ENCODE measurements at regions not wholly inside any gene's neighbourhood (a gene's known extent, or its start where the extent isn't known, plus 50 kb on each side); places are given as distances from the start of the nearest gene placed in this dataset.

GRCh38 chr18:3328532-3328931 lies 66.6 kb downstream of the MYL12B start:
- TF ChIP-seq ZFX (IDR thresholded peaks at IDR 0.05), result no peak
- no peak for TF ChIP-seq CTCF (conservative IDR thresholded peaks at IDR 0.05)
- H3K27ac ChIP-seq, result no peak overlapping the region

GRCh38 chr18:3329471-3329870 lies 67.5 kb downstream of the MYL12B start:
- TF ChIP-seq ZFX (IDR thresholded peaks at IDR 0.05) (no peak), CTCF (conservative IDR thresholded peaks at IDR 0.05) (no peak)
- H3K27ac ChIP-seq, result peak overlapping the region; percentile 59

GRCh38 chr18:3329872-3330271 lies 67.9 kb downstream of the MYL12B start:
- TF ChIP-seq CTCF (conservative IDR thresholded peaks at IDR 0.05), result no peak
- no peak for TF ChIP-seq ZFX (IDR thresholded peaks at IDR 0.05)
- peak overlapping the region; percentile 59 for H3K27ac ChIP-seq

- TF ChIP-seq CTCF (conservative IDR thresholded peaks at IDR 0.05), result no peak
- no peak for TF ChIP-seq ZFX (IDR thresholded peaks at IDR 0.05)
- H3K27ac ChIP-seq, result no peak overlapping the region
These were observed 68.7 kb downstream of the MYL12B start for GRCh38 chr18:3330622-3331021.

- H3K27ac ChIP-seq, result no peak overlapping the region
- TF ChIP-seq CTCF (conservative IDR thresholded peaks at IDR 0.05) (no peak), ZFX (IDR thresholded peaks at IDR 0.05) (no peak)
These were observed 70.4 kb downstream of the MYL12B start for GRCh38 chr18:3332376-3332775.

- TF ChIP-seq CTCF (conservative IDR thresholded peaks at IDR 0.05), result no peak
- no peak for TF ChIP-seq ZFX (IDR thresholded peaks at IDR 0.05)
These were observed 71.3 kb downstream of the MYL12B start for GRCh38 chr18:3333056-3333720.

GRCh38 chr18:3333721-3334386 lies 71.9 kb downstream of the MYL12B start:
- no peak for TF ChIP-seq ZFX (IDR thresholded peaks at IDR 0.05)
- no peak for TF ChIP-seq CTCF (conservative IDR thresholded peaks at IDR 0.05)
- H3K27ac ChIP-seq, result no peak overlapping the region

More at GRCh38 chr18:3333056-3333720, 71.3 kb downstream of the MYL12B start:
- H3K27ac ChIP-seq, result no peak overlapping the region
